Fibroblast of skin of left quadriceps (primary cell): ENCODE measurements at regions not wholly inside any gene's neighbourhood (a gene's known extent, or its start where the extent isn't known, plus 50 kb on each side); places are given as distances from the start of the nearest gene placed in this dataset.

Source experiments
- DNase-seq, 2 experiments: peaks; one replicate each; pipeline ENCODE4 v3.0.0-alpha.2; 2013; ENCODE audit warnings: low read depth in 2 of 2

DNA sequence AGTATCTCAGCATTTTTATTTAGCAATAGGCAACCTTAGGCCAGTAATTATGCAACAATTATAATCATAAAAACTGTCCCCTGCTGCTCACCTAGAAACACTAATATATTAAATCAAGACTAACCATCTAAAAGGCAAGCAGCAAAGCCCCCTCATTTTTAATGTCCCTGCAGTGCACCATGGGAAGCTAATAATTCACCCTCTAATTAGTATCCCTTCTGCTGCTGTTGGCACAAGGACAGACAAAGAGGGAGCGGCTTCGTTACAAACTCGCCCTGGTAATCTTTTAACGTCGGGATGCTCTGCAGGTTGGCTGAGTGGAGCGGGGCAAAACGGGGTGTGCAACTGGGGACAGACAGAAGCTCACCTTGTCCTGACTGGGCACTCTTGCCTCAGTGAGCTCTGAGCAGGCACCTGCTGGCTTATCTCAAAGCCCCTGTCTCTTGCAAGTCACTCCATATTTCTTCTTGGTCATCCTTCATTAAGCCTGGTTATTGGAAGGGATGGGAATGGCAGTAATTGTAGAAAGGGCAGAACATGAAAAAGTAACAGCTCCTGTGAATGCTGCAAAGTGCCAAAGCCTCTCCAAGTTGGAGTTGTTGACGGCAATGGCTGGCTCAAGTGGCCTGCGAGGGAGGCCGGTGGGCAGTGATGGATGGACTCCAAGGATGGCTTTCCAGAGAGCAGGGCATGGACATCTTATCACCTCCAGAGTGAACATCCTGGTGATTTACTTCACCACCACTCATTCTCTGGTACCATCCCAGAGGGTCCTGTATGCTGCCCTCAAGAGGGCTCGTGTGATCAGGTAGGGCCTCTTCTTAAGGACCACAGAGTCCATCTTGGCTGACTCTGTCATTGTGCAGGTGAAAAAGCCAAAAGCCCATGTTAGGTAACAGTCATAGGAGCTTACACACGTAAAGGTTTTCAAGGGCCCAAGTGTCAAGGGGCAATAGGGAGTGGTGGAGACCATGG, 219.6 kb upstream of the N4BP1 start:
- DNase-seq, result no peak

- DNase-seq, result no peak
Measured at GRCh38 chr16:48824271-48824670, 214.3 kb upstream of the N4BP1 start.

DNA sequence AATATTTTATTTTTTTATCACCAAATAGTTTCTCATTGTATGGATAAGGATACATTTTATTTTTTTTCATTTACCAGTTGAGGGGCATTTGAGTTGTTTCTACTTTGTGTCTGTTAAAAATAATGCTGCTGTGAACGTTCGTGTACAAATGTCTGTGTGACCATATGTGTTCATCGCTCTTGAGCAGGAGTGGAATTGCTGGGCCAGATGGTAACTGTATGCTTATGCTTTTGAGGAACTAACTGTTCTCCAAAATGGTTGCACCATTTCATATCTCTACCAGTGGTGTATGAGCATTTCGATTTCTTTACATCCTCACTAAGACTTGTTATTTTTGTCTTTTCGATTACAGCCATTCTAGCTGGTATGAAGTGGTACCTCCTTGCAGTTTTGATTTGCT, 212.5 kb upstream of the N4BP1 start:
- no peak for DNase-seq

DNA sequence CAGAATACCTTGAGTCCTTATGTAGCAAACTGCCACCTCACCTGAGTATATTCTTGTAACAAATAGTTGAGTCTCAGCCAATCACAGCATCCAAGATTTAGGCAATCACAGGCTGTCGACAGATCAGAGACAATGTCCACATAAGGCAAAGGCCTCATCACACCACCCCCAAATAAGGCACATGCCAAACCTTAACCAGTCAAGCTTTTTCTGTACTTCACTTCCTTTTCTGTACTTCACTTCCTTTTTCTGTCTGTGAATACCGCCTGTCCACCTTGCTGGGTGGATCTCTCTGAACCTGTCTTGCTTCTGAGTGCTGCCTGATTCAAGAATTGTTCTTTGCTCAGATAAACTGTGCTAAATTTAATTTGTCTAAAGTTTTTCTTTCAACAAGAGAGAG, 210.4 kb upstream of the N4BP1 start:
- DNase-seq, result no peak

GRCh38 chr16:48818257-48818656, 208.3 kb upstream of the N4BP1 start:
- no peak for DNase-seq

- no peak for DNase-seq
Measured at GRCh38 chr16:48817032-48817431, 207.1 kb upstream of the N4BP1 start.

DNA sequence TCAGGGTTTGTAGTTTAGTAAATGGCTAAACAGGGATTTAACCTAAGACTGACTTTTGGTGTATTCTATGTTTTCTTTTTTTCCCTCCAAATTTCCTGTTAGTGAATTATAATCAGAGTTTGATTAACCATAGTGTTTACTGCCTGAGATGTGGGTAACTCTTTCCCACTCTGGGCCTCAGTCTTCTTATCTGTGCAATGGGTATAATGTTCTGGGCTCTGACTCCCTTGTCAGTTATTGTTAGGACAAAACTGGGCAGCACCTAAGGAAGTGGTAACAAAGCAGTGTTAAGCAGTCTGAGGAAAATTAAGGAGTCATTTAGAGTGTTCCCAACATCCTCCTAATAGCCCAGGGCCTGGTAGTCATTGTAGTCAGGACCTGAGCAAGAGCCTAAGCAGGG, 206.4 kb upstream of the N4BP1 start:
- DNase-seq, result no peak

DNA sequence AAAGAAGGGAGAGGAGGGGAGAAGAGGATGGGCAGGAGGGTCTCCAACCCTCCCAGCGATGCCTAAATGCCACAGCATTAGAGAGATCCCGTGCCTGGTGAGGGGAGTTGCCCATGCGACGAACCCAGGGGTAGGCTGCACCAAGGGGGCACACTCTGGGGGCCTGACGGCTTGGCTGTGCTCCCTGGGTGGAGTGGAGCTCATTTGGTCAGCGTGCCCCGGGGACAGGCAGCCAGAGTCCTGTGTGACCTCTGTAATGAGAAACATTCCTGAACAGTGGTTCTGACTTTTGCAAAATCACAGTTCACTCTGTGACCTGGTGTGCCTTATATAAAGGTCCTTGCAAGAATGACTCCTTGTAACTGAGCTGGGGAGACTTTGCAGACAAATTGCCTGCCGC, 205.0 kb upstream of the N4BP1 start:
- DNase-seq, result no peak

GRCh38 chr16:48813485-48813884, 203.5 kb upstream of the N4BP1 start:
- DNase-seq, result no peak

DNA sequence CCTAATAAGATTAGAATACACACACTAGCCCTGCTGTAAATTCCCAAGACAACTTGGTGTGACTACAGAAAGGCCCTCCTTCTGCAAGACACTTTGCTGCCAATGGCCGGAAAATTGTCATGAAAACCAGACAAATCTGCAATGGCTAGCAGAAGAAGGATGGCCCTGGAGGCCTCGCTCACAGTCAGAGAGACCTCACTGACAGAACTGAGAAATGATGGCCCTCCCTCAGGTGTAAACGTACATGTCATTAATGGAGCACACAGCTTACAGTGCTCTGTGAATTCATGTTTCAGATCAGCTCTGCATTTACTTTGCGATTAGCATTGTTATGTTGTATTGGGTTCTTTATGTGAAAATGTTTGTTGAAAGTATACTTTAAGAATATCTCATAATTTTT, 202.9 kb upstream of the N4BP1 start:
- no peak for DNase-seq

- DNase-seq, result no peak
Measured at GRCh38 chr16:48811478-48811877, 201.5 kb upstream of the N4BP1 start.

DNA sequence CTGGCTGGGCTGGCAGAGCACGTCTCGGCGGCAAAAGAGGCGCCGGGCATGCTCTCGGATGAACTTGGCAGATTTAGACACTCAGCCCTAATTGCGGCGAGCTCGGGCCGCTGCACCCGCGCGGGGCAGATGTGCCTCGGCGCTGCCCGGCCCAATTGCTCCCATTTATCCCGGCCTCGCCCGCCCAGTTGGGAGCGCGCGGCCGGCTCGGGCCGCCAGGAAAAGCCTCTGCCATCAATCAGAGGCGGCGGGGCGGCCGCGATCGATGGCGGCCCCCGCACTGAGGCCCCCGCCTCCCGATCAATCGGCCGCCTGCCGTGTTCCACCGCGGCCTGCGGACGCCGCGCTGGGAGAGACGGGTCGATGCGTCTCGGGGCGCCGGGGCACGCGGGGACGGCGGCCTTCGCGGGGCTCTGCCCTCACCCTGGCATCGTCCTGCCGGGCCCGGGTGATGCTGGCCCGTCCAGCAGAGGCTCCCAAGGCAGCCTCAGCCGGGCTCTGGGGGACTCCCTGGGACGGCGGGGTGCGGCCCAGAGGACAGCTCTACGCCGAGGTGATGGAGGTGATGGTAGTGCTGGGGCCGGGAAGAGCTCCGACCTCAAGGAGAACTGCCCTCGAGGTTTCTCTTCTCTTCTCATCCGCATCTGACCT, 200.9 kb upstream of the N4BP1 start:
- DNase-seq, result no peak

DNA sequence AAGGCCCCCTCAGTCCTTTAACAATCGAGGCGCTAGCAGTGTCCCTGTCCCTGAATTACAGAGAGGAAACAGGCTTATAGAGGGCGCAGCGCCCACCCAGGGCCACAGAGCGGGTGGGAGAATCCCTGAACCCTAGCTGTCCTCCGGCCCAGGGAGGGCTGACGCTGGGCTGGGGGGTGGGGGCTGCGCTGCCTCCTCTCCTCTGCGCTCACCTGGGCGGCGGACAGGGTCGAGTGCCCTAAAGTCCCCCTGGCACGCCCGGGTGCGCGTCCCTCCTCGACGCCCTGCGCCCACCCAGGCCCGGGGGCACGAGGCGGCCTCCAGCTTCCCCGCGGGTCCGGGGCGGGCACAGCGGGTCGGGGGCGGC, 200.4 kb upstream of the N4BP1 start:
- DNase-seq, result no peak

DNA sequence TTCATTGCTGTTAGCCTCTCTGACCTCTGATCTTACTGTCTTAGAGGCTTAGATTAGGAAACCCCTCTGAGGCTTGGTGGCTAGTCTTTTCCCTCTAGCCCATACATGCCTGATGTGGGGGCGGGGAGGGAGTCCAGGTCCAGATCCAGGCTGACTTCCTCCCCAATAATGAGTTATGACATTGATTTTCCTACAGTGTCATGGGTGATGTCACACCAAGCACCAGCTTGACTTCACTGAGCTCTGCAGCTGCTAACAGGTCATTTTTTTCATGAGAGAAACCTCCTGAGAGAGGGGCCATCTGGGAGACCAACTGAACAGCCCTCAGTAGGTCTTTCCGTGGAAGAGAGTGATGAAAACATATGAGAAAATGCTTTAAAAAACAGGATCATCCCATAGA, 180.2 kb upstream of the N4BP1 start:
- DNase-seq, result no peak

GRCh38 chr16:48788475-48788874, 178.5 kb upstream of the N4BP1 start:
- no peak for DNase-seq

- DNase-seq, result no peak
Measured at GRCh38 chr16:48745541-48745940, 135.6 kb upstream of the N4BP1 start.

- DNase-seq, result no peak
Measured at GRCh38 chr16:48740964-48741363, 131.0 kb upstream of the N4BP1 start.

DNA sequence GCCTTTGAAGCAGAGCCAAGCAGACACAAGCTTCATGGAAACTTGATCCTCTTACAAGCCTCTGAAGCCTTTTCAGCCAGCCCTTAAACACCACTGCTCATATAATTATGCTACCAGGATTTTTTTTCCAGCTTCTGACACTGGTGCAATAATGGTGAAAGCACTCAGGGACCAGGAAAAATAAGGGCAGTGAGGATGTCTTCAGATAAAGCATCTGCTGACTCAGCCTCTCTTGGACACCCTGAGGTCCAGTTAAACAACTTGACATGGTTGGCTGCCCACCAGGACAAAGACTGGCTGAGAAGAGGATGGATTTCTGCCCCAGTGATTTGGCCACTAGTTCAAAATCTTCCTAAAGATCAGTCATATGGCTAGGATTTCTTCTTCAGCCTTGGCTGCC, 124.2 kb upstream of the N4BP1 start:
- no peak for DNase-seq

GRCh38 chr16:48704710-48705109, 94.7 kb upstream of the N4BP1 start:
- no peak for DNase-seq

- peak; percentile 32 to 40 for DNase-seq
Measured at GRCh38 chr16:48687421-48688038, 77.5 kb upstream of the N4BP1 start.

- no peak for DNase-seq
Measured at GRCh38 chr16:48684148-48684547, 74.2 kb upstream of the N4BP1 start.

DNA sequence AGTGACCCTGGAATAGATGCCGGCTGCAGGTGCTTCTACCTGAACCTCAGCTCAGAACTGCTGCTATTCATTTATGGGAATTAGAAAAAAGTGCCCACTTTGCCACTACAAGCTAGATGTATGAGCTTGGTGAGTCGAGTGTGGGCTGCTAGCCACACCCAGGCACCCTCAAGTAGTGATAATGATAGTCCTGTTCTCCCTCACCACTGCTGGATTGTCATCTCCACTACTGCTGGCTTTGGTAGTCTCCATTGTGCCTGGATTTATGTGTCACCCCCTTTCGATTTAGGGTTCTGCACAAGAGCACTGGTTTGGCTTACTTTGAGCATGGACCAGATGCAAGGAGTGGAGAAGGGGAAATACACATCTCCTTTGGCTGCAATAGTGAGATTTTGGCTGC, 73.0 kb upstream of the N4BP1 start:
- no peak for DNase-seq

- DNase-seq, result no peak
Measured at GRCh38 chr16:48681520-48681919, 71.5 kb upstream of the N4BP1 start.
